ENCODE measurements at regions not wholly inside any gene's neighbourhood (a gene's known extent, or its start where the extent isn't known, plus 50 kb on each side); places are given as distances from the start of the nearest gene placed in this dataset.

DNA sequence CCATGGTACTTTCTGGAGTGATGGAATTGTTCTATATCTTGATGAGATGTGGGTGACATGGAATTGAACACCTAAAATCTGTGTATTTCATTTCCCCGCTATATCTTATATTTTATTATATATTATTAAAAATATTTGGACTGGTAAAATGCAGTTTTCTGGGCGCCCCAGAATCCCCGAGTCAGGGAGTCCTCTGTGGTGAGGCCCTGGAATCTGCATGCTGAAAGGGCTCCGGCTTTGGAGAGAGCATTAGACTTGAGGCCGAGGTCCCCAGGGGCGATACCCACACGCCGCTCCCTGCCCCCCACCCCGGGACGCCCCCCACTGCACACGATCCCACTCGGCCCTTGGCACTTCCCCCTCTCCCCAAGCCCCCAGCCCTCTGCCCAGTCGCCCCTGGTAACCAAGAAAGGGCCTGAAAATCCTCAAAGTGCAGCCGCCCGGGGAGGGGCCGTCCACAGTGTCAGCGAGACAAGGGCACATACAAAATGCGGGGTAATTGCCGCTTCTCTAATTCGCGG is 126.0 kb downstream of the ZFP36L2 start:
- no peak overlapping the region for H3K27ac Mint-ChIP-seq
- H3K9me3 Mint-ChIP-seq = peaks cover 4% of the 10 kb centered on the region
- H3K4me1 Mint-ChIP-seq (ENCODE audit: low read depth) = no peaks in the 10 kb centered on the region
- peaks cover 23% of the 10 kb centered on the region for H3K36me3 Mint-ChIP-seq (ENCODE audit: low read depth)
- no peak overlapping the region for H3K4me3 Mint-ChIP-seq
- H3K27me3 Mint-ChIP-seq (ENCODE audit: low read depth) = peaks cover 11% of the 10 kb centered on the region

DNA sequence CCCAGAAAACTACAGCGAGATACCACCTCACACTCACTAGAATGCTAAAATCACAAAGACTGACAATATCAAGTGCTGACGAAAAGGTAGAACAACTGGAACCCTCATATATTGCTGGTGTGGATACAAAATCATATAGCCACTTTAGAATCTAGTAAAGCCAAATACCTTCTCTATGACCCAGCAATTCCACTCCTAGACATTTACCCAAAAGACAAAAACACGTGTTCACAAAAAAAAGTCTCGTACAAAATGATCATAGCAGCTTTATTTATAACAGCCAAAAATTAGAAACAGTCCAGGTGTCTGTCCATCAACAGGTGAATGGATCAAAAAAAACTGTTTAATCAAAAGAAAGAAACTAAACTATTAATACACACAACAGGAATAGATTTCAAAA is 126.6 kb downstream of the ZFP36L2 start:
- Mint-ChIP-seq H3K36me3 (ENCODE audit: low read depth) (peaks cover 26% of the 10 kb centered on the region), H3K27me3 (ENCODE audit: low read depth) (peaks cover 11% of the 10 kb centered on the region), H3K4me3 (no peak overlapping the region), H3K4me1 (ENCODE audit: low read depth) (no peaks in the 10 kb centered on the region), H3K9me3 (peaks cover 4% of the 10 kb centered on the region), H3K27ac (no peak overlapping the region)

DNA sequence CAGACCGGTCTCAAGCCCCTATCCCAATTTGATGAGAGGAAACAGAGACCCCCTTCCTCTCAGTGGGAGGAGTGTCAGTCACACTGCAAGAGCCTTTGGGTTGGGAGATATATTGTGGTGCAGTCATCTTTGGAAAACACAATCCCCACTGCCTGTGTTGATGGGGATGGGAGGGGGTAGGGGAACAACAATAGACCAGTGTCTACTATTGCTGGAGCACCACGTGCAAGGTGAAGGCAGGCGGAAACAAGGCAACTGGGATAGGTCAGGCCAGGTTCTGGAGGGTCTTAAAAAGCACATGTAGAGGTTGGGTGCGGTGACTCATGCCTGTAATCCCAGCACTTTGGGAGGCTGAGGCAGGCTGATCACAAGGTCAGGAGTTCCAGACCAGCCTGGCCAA is 127.9 kb downstream of the ZFP36L2 start:
- Mint-ChIP-seq H3K4me1 (ENCODE audit: low read depth) (no peaks in the 10 kb centered on the region), H3K27ac (no peak overlapping the region), H3K36me3 (ENCODE audit: low read depth) (peaks cover 32% of the 10 kb centered on the region), H3K9me3 (peaks cover 3% of the 10 kb centered on the region), H3K4me3 (no peak overlapping the region), H3K27me3 (ENCODE audit: low read depth) (peaks cover 11% of the 10 kb centered on the region)

DNA sequence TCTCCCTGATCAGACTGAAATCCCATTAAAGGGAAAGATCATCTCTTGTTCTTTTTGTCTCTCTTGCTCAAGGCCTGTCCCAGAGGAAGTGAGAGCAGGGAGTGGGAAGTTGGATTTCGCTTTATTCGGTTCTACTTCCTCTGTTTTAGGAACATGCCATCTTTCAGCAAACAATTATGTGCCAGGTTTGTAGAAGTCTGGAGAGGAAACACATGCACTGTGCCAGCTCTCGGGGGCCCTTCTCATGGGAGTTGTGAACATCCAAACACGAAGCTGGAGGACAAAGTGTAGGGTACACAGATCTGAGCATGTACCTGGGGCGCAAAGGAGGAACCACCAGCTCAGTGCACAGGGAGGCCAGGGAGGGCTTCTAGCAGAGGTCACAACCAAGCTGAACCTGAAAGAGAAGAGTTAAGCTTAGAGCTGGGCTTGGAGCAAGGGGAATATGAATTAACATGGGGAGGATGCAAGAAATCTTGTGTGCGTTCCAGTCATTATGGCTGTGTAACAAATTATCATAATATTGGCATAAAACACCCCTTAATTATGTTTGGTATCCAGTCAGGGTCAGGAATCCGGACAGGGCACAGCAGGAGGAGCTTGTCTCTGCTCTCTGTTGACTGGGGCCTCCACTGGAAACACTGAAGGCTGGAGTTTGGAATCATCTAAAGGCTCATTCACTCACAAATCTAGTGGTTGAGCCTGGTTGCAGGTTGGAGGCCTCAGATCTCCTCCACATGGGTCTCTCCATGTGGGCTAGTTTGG is 128.6 kb downstream of the ZFP36L2 start:
- Mint-ChIP-seq H3K9me3 (peaks cover 3% of the 10 kb centered on the region), H3K4me3 (no peak overlapping the region), H3K4me1 (ENCODE audit: low read depth) (no peaks in the 10 kb centered on the region), H3K36me3 (ENCODE audit: low read depth) (peaks cover 35% of the 10 kb centered on the region), H3K27ac (no peak overlapping the region), H3K27me3 (ENCODE audit: low read depth) (peaks cover 11% of the 10 kb centered on the region)

DNA sequence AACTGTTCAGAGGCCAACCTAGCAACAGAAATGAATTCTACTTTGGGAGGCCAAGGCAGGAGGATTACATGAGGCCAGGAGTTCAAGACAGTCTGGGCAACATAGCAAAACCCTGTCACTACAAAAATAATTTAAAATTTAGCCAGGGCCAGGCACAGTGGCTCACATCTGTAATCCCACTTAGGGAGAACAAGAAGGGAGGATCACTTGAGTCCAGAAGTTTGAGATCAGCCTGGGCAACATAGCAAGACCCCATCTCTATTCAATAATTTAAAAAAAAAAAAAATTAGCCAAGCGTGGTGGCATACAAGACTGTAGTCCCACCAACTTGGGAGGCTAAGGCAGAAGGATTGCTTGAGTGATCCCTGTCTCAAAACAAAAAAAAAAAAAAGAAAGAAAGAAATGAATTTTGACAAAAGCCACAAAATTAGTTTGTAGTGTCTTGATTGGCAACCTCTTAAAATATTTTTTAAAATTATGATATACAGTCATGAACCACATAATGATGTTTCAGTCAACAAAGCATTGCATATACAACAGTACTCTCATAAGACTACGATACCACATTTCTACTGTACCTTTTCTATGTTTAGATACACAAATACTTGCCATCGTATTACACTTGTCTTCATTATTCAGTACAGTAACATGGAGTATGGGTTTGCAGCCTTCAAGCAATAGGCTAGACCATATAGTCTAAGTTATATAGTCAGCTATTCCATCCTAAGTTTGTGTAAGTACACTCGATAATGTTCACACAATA is 130.7 kb downstream of the ZFP36L2 start:
- H3K9me3 Mint-ChIP-seq = peaks cover 6% of the 10 kb centered on the region
- H3K36me3 Mint-ChIP-seq (ENCODE audit: low read depth) = peaks cover 39% of the 10 kb centered on the region
- H3K4me3 Mint-ChIP-seq = no peak overlapping the region
- no peak overlapping the region for H3K27ac Mint-ChIP-seq
- peaks cover 16% of the 10 kb centered on the region for H3K27me3 Mint-ChIP-seq (ENCODE audit: low read depth)
- H3K4me1 Mint-ChIP-seq (ENCODE audit: low read depth) = no peaks in the 10 kb centered on the region

- Mint-ChIP-seq H3K27me3 (ENCODE audit: low read depth) (peaks cover 5% of the 10 kb centered on the region), H3K9me3 (peaks cover 8% of the 10 kb centered on the region), H3K4me3 (no peak overlapping the region), H3K27ac (no peak overlapping the region), H3K4me1 (ENCODE audit: low read depth) (no peaks in the 10 kb centered on the region), H3K36me3 (ENCODE audit: low read depth) (peaks cover 32% of the 10 kb centered on the region)
Measured at GRCh38 chr2:43092520-43093179, 133.8 kb downstream of the ZFP36L2 start.

GRCh38 chr2:43090317-43090716 is 136.1 kb downstream of the ZFP36L2 start:
- Mint-ChIP-seq H3K36me3 (ENCODE audit: low read depth) (peaks cover 21% of the 10 kb centered on the region), H3K4me3 (no peak overlapping the region), H3K4me1 (ENCODE audit: low read depth) (no peaks in the 10 kb centered on the region), H3K9me3 (peaks cover 8% of the 10 kb centered on the region), H3K27me3 (ENCODE audit: low read depth) (peaks cover 5% of the 10 kb centered on the region), H3K27ac (no peak overlapping the region)

GRCh38 chr2:43088143-43089073 is 138.0 kb downstream of the ZFP36L2 start:
- peaks cover 9% of the 10 kb centered on the region for H3K36me3 Mint-ChIP-seq (ENCODE audit: low read depth)
- H3K4me3 Mint-ChIP-seq = no peak overlapping the region
- peaks cover 5% of the 10 kb centered on the region for H3K27me3 Mint-ChIP-seq (ENCODE audit: low read depth)
- H3K27ac Mint-ChIP-seq = no peak overlapping the region
- H3K9me3 Mint-ChIP-seq = peaks cover 5% of the 10 kb centered on the region
- H3K4me1 Mint-ChIP-seq (ENCODE audit: low read depth) = no peaks in the 10 kb centered on the region

DNA sequence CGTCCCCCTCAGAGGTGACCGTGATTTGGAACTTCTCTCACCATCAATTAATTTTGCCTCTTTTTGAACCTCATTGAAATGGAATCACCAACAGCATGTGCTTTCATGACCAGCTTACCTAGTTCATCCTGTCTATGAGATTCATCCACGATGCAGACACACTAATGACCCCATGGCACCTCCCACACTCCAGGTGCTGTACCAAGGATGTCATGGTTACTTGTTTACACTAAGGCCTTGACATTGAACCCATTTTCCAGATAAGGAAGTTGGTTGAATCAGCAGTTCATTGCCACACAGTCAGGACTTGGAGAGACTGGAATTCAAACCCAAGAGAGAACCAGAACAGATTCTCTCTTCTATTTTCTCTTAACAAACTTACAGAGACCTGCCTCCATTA is 139.0 kb downstream of the ZFP36L2 start:
- Mint-ChIP-seq H3K27me3 (ENCODE audit: low read depth) (peaks cover 5% of the 10 kb centered on the region), H3K27ac (no peak overlapping the region), H3K4me1 (ENCODE audit: low read depth) (no peaks in the 10 kb centered on the region), H3K9me3 (peaks cover 5% of the 10 kb centered on the region), H3K36me3 (ENCODE audit: low read depth) (peaks cover 6% of the 10 kb centered on the region), H3K4me3 (no peak overlapping the region)

DNA sequence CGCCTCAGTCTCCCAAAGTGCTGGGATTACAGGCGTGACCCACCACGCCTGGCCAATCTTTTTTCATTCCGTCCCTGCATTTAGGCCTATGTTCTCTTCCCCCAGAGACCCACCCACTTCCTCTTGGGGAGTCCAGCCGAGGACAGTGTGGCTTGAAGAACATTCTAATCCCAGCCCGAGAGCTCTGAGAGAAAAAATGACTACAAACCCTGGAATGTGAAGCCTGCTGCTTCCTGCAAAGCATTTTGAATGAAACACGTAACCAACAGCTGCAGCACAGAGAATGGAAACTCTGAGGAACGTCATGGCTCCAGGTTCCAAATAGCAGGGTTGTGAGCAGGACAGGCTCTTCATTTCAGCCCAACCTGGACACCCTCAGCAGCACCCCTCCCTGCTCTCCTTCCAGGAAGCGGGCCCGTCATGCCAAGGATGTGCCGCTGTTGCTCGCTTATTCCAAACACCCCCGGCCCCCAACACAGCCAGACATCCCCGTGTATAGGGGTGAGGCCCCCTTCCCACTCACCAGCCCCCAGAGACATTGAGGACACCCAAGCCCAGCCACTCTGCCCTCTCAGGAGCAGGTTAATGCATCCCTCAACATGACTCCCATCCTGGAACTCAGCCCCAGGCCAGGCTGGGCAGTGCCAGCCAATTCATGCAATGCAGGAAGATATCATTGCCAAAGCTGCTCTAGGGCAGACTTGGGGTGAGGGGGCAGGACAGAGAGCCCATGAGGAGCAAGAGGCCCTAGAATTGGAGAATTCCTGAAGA is 139.8 kb downstream of the ZFP36L2 start:
- H3K4me3 Mint-ChIP-seq = no peak overlapping the region
- peaks cover 4% of the 10 kb centered on the region for H3K36me3 Mint-ChIP-seq (ENCODE audit: low read depth)
- H3K27me3 Mint-ChIP-seq (ENCODE audit: low read depth) = no peaks in the 10 kb centered on the region
- peaks cover 5% of the 10 kb centered on the region for H3K9me3 Mint-ChIP-seq
- H3K27ac Mint-ChIP-seq = no peak overlapping the region
- H3K4me1 Mint-ChIP-seq (ENCODE audit: low read depth) = no peaks in the 10 kb centered on the region

GRCh38 chr2:43085929-43086328 is 140.5 kb downstream of the ZFP36L2 start:
- peaks cover 4% of the 10 kb centered on the region for H3K36me3 Mint-ChIP-seq (ENCODE audit: low read depth)
- no peaks in the 10 kb centered on the region for H3K4me1 Mint-ChIP-seq (ENCODE audit: low read depth)
- H3K4me3 Mint-ChIP-seq = no peak overlapping the region
- H3K27me3 Mint-ChIP-seq (ENCODE audit: low read depth) = no peaks in the 10 kb centered on the region
- H3K27ac Mint-ChIP-seq = no peak overlapping the region
- H3K9me3 Mint-ChIP-seq = peaks cover 4% of the 10 kb centered on the region

DNA sequence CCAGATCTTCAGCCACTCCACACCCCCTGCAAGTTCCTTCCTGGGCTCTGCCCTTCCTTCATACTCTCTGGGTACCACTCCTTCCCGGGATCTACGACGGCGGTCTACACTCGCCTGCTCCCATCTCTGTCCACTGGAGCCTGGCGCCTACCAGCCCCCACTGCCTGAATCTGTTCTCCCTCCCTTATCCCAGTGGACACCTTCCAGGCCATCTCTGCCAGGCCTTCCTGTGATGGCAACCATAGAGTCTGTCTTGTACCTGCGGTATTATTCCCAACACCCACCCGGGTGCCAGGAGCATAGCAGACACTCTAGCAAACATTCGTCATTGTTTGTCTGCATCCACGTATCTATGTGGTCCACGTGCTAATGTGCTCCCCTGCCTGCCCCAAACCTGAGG is 140.9 kb downstream of the ZFP36L2 start:
- Mint-ChIP-seq H3K9me3 (no peaks in the 10 kb centered on the region), H3K4me1 (ENCODE audit: low read depth) (no peaks in the 10 kb centered on the region), H3K27ac (no peak overlapping the region), H3K4me3 (no peak overlapping the region), H3K36me3 (ENCODE audit: low read depth) (no peaks in the 10 kb centered on the region), H3K27me3 (ENCODE audit: low read depth) (no peaks in the 10 kb centered on the region)

- Mint-ChIP-seq H3K4me3 (no peak overlapping the region), H3K4me1 (ENCODE audit: low read depth) (peaks cover 3% of the 10 kb centered on the region), H3K36me3 (ENCODE audit: low read depth) (no peaks in the 10 kb centered on the region), H3K27ac (no peak overlapping the region), H3K9me3 (no peaks in the 10 kb centered on the region), H3K27me3 (ENCODE audit: low read depth) (no peaks in the 10 kb centered on the region)
Measured at GRCh38 chr2:43084699-43085091, 141.7 kb downstream of the ZFP36L2 start.

All from T-helper 1 cell treated with Interleukin-12 subunit alpha and Interleukin-12 subunit beta and Interleukin-4 antibody, amounts not matched to agents 30 μg/mL and 1 μg/mL, for 36 hours (primary cell).